GM21737 (cell line): ENCODE measurements at regions not wholly inside any gene's neighbourhood (a gene's known extent, or its start where the extent isn't known, plus 50 kb on each side); places are given as distances from the start of the nearest gene placed in this dataset.

Source experiments
- ATAC-seq: cut with Tn5 transposase; IDR thresholded peaks from one replicate; pipeline ENCODE4 v1.9.1; 2021; ENCODE audit warnings: mild to moderate bottlenecking, moderate library complexity; ENCODE audit not compliant: unreplicated experiment

DNA sequence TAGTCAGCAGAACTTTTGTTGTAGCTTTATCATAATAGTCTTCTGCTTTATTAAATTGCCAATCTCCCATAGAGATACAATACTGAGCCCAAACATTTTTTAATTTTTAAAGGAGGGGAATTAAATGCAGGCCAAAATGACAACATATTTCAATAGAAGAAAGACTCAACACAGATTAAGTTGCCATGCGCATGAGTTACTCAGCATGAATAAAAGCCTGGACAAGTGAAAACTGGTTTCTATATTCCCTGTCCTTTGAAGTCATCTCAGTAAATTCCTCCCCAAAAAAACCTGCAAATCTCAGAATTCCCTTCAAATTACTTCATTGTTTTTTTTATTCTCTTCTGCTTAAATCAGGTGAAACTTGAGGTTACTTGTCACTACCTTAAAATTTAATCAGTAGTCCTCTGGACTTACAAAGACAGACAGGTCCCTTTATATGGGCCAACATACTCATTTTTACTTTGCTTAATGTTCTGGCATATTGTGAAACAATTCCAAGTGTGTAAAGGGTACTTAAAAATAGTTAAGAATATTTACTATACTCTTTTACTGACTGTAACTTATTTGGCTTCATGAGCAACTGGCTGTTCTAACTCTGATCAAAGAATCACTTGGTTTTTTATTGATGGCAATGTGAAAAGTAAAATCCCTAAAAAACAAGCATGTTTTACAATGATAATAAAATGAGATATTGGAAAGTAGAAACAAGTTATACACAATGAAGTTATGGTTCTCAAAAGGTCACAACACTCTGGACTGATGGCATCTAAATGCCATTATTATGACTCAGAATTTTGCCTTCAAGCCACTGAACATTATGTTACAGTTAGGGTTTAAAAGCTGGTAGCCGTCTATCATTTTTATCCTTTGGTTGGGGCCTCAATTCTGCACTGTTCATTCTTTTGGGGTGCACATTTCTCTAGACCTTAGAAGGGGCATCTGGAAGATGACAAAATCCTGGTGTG is 49.9 kb upstream of the COL21A1 start:
- ATAC-seq = no peak
